HEK293 (cell line): ENCODE measurements at regions not wholly inside any gene's neighbourhood (a gene's known extent, or its start where the extent isn't known, plus 50 kb on each side); places are given as distances from the start of the nearest gene placed in this dataset.

Source experiments
- CTCF ChIA-PET: fragments of 350-600 bp; formaldehyde crosslinking; extraction: SDS; loops from one replicate; lab custom pipeline; 2021; ENCODE audit warnings: antibody characterized with exemption; lab: Yijun Ruan, JAX
- POLR2A ChIA-PET: fragments of 300-600 bp; formaldehyde crosslinking; extraction: SDS; loops from one replicate; lab custom pipeline; 2020; ENCODE audit warnings: antibody characterized with exemption, inconsistent platforms; lab: Yijun Ruan, JAX
- H3K27ac ChIP-seq: fragments of 200-500 bp; sonication (Bioruptor generic); 2 replicates; pipeline ENCODE4 v1.5.1; 2014; ENCODE audit warnings: low read depth, low read length, control low read depth, inconsistent platforms; ENCODE audit errors: extremely low read depth
- H3K36me3 ChIP-seq, 2 experiments: fragments of 200-500 bp in 1 of 2; sonication (Bioruptor generic) in 1 of 2; 1 replicate in 1 of 2; 2 replicates in 1 of 2; pipeline ENCODE4 v1.5.1; 2014 to 2017; ENCODE audit warnings: inconsistent platforms in 2 of 2, low read length in 2 of 2; ENCODE audit not compliant: control insufficient read depth in 2 of 2, insufficient read depth in 1 of 2
- H3K4me1 ChIP-seq: fragments of 200-500 bp; sonication (Bioruptor generic); 2 replicates; pipeline ENCODE4 v1.5.1; 2014; ENCODE audit warnings: mild to moderate bottlenecking, low read length, inconsistent platforms; ENCODE audit not compliant: control insufficient read depth, insufficient read depth
- H3K4me3 ChIP-seq: 2 replicates; pipeline ENCODE4 v1.5.1; 2011; ENCODE audit warnings: low read depth, mild to moderate bottlenecking, control low read depth, low read length, moderate library complexity
- H3K9me3 ChIP-seq: fragments of 200-500 bp; sonication (Bioruptor generic); 2 replicates; pipeline ENCODE4 v1.5.1; 2014; ENCODE audit warnings: low read depth, low read length, inconsistent platforms; ENCODE audit not compliant: control insufficient read depth, insufficient read depth
- BCL11A ChIP-seq: fragments of 450-650 bp; formaldehyde crosslinking; IDR thresholded peaks from 2 replicates; pipeline ENCODE4 v1.5.1; 2016; ENCODE audit warnings: low read depth, missing biosample characterization, missing genetic modification characterization
- GLIS2 ChIP-seq: fragments of 450-650 bp; formaldehyde crosslinking; IDR thresholded peaks from 2 replicates; pipeline ENCODE4 v1.5.1; 2016; ENCODE audit warnings: missing biosample characterization, missing genetic modification characterization
- HIC1 ChIP-seq: fragments of 450-650 bp; formaldehyde crosslinking; IDR thresholded peaks from 2 replicates; pipeline ENCODE4 v1.5.1; 2016; ENCODE audit warnings: missing biosample characterization, missing genetic modification characterization
- INSM2 ChIP-seq: fragments of 450-650 bp; formaldehyde crosslinking; IDR thresholded peaks from 2 replicates; pipeline ENCODE4 v1.5.1; 2016; ENCODE audit warnings: missing biosample characterization, missing genetic modification characterization
- PATZ1 ChIP-seq: fragments of 450-650 bp; formaldehyde crosslinking; IDR thresholded peaks from 2 replicates; pipeline ENCODE4 v1.5.1; 2016; ENCODE audit warnings: missing biosample characterization, missing genetic modification characterization
- PRDM6 ChIP-seq: fragments of 450-650 bp; formaldehyde crosslinking; IDR thresholded peaks from 2 replicates; pipeline ENCODE4 v1.5.1; 2017; ENCODE audit warnings: missing biosample characterization, missing genetic modification characterization
- SALL2 ChIP-seq: fragments of 450-650 bp; formaldehyde crosslinking; IDR thresholded peaks from 2 replicates; pipeline ENCODE4 v1.5.0; 2017; ENCODE audit warnings: missing biosample characterization, mild to moderate bottlenecking, missing genetic modification characterization, borderline replicate concordance
- SETDB1 ChIP-seq: IDR thresholded peaks from one replicate; pipeline ENCODE4 v1.6.1; 2017; ENCODE audit warnings: mild to moderate bottlenecking, low read length, moderate library complexity, mixed read lengths; ENCODE audit not compliant: insufficient read length
- ZIC2 ChIP-seq: fragments of 450-650 bp; formaldehyde crosslinking; IDR thresholded peaks from 2 replicates; pipeline ENCODE4 v1.5.1; 2016; ENCODE audit warnings: missing biosample characterization, missing genetic modification characterization
- ZNF10 ChIP-seq: fragments of 450-650 bp; formaldehyde crosslinking; IDR thresholded peaks from 2 replicates; pipeline ENCODE4 v1.5.1; 2017; ENCODE audit warnings: missing biosample characterization, missing genetic modification characterization
- ZNF16 ChIP-seq: fragments of 450-650 bp; formaldehyde crosslinking; IDR thresholded peaks from 2 replicates; pipeline ENCODE4 v1.5.1; 2016; ENCODE audit warnings: low read depth, missing biosample characterization, missing genetic modification characterization
- ZNF423 ChIP-seq: fragments of 450-650 bp; formaldehyde crosslinking; IDR thresholded peaks from 2 replicates; pipeline ENCODE4 v1.5.1; 2016; ENCODE audit warnings: missing biosample characterization, missing genetic modification characterization
- ZNF510 ChIP-seq: fragments of 450-650 bp; formaldehyde crosslinking; IDR thresholded peaks from 2 replicates; pipeline ENCODE4 v1.5.1; 2018; ENCODE audit warnings: mild to moderate bottlenecking, missing genetic modification characterization, missing biosample characterization; ENCODE audit not compliant: insufficient replicate concordance
- ZNF623 ChIP-seq: fragments of 450-650 bp; formaldehyde crosslinking; IDR thresholded peaks from 2 replicates; pipeline ENCODE4 v1.5.1; 2016; ENCODE audit warnings: missing biosample characterization, missing genetic modification characterization
- ZNF658 ChIP-seq: fragments of 450-650 bp; formaldehyde crosslinking; IDR thresholded peaks from 2 replicates; pipeline ENCODE4; 2016; ENCODE audit warnings: missing biosample characterization, missing genetic modification characterization
- ZNF830 ChIP-seq: fragments of 450-650 bp; IDR thresholded peaks from 2 replicates; pipeline ENCODE4 v1.5.0; 2018; ENCODE audit warnings: missing biosample characterization, missing genetic modification characterization, low read depth, mild to moderate bottlenecking, moderate library complexity
- ZSCAN16 ChIP-seq: fragments of 450-650 bp; formaldehyde crosslinking; IDR thresholded peaks from 2 replicates; pipeline ENCODE4 v1.5.1; 2016; ENCODE audit warnings: missing biosample characterization, missing genetic modification characterization
- TF ChIP-seq, protein P1 (sequence below): fragments of 450-650 bp; formaldehyde crosslinking; IDR thresholded peaks from 2 replicates; pipeline ENCODE4 v1.5.1; 2016; ENCODE audit warnings: missing biosample characterization, missing genetic modification characterization
- TF ChIP-seq, protein P2 (sequence below): fragments of 450-650 bp; formaldehyde crosslinking; IDR thresholded peaks from 2 replicates; pipeline ENCODE4 v1.5.1; 2016; ENCODE audit warnings: missing biosample characterization, missing genetic modification characterization

- ChIA-PET POLR2A (no interaction called here), CTCF (interaction anchor here (0.7 kb wide), 1 partner anchor 18 kb away, joined by 3 read pairs; no protein-coding TSS in a partner anchor)
- H3K9me3 ChIP-seq = no peaks in the 10 kb centered on the region
- no peaks in the 10 kb centered on the region for H3K4me1 ChIP-seq
- TF ChIP-seq, protein P1, sequence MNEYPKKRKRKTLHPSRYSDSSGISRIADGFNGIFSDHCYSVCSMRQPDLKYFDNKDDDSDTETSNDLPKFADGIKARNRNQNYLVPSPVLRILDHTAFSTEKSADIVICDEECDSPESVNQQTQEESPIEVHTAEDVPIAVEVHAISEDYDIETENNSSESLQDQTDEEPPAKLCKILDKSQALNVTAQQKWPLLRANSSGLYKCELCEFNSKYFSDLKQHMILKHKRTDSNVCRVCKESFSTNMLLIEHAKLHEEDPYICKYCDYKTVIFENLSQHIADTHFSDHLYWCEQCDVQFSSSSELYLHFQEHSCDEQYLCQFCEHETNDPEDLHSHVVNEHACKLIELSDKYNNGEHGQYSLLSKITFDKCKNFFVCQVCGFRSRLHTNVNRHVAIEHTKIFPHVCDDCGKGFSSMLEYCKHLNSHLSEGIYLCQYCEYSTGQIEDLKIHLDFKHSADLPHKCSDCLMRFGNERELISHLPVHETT (tag by site-specific recombination) = no peak
- TF ChIP-seq ZIC2 (tag by site-specific recombination) = no peak
- TF ChIP-seq HIC1 = no peak
- TF ChIP-seq SETDB1 = no peak
- no peak for TF ChIP-seq GLIS2 (tag by site-specific recombination)
- no peak for TF ChIP-seq ZNF623 (tag by site-specific recombination)
- TF ChIP-seq SALL2 (tag by site-specific recombination) = no peak
- TF ChIP-seq INSM2 (tag by site-specific recombination) = no peak
- no peak overlapping the region for H3K4me3 ChIP-seq
- H3K36me3 ChIP-seq = no peaks in the 10 kb centered on the region
- no peak overlapping the region for H3K27ac ChIP-seq
These were observed 130.6 kb upstream of the PHACTR3 start for GRCh38 chr20:59473742-59474141.

DNA sequence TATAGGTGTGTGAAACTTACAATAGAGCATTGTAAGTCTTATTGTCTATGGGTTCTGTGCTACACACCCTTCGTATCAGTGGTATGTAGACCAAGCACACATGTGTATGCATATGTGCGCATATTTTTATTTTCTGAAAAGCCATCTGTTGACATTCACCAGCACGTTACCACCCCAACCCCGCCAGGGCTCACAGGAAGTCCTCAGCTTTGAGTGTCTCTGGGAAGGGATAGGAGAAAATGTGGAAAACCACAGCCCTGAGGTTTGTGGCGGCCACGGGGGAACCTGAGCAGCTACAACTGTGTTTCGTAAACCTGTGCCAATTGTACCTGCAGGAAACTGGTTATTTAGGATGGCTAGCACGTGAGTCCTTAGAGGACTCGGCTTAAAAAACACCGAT lies 123.3 kb upstream of the PHACTR3 start:
- Histone ChIP-seq H3K27ac (no peak overlapping the region), H3K4me3 (no peak overlapping the region), H3K4me1 (no peaks in the 10 kb centered on the region), H3K36me3 (no peaks in the 10 kb centered on the region), H3K9me3 (no peaks in the 10 kb centered on the region)
- ChIA-PET POLR2A (no interaction called here), CTCF (interaction anchor here (0.6 to 1.4 kb wide), 4 partner anchors 14 to 744 kb away, joined by 3 to 7 read pairs (median 3); no protein-coding TSS in a partner anchor)
- no peak for TF ChIP-seq PRDM6 (tag by site-specific recombination)
- no peak for TF ChIP-seq ZNF423 (tag by site-specific recombination)

- POLR2A ChIA-PET = no interaction called here
- no peaks in the 10 kb centered on the region for H3K9me3 ChIP-seq
- no peak for TF ChIP-seq PATZ1 (tag by site-specific recombination)
- TF ChIP-seq ZSCAN16 (tag by site-specific recombination) = no peak
- TF ChIP-seq ZNF10 (tag by site-specific recombination) = no peak
- TF ChIP-seq ZNF830 = no peak
- TF ChIP-seq ZNF16 (tag by site-specific recombination) = no peak
- no peak for TF ChIP-seq ZNF510
- TF ChIP-seq, protein P2, sequence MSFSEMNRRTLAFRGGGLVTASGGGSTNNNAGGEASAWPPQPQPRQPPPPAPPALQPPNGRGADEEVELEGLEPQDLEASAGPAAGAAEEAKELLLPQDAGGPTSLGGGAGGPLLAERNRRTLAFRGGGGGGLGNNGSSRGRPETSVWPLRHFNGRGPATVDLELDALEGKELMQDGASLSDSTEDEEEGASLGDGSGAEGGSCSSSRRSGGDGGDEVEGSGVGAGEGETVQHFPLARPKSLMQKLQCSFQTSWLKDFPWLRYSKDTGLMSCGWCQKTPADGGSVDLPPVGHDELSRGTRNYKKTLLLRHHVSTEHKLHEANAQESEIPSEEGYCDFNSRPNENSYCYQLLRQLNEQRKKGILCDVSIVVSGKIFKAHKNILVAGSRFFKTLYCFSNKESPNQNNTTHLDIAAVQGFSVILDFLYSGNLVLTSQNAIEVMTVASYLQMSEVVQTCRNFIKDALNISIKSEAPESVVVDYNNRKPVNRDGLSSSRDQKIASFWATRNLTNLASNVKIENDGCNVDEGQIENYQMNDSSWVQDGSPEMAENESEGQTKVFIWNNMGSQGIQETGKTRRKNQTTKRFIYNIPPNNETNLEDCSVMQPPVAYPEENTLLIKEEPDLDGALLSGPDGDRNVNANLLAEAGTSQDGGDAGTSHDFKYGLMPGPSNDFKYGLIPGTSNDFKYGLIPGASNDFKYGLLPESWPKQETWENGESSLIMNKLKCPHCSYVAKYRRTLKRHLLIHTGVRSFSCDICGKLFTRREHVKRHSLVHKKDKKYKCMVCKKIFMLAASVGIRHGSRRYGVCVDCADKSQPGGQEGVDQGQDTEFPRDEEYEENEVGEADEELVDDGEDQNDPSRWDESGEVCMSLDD = no peak
- no peak for TF ChIP-seq ZNF658
- TF ChIP-seq BCL11A (tag by site-specific recombination) = no peak
These were observed 122.8 kb upstream of the PHACTR3 start for GRCh38 chr20:59481477-59482018.

More at GRCh38 chr20:59481477-59482018, 122.8 kb upstream of the PHACTR3 start:
- CTCF ChIA-PET = interaction anchor here (0.6 to 1.4 kb wide), 4 partner anchors 14 to 743 kb away, joined by 3 to 7 read pairs (median 3); no protein-coding TSS in a partner anchor
- no peaks in the 10 kb centered on the region for H3K4me1 ChIP-seq
- H3K4me3 ChIP-seq = no peak overlapping the region
- H3K36me3 ChIP-seq = no peaks in the 10 kb centered on the region
- no peak overlapping the region for H3K27ac ChIP-seq
